Astrocyte (in vitro differentiated cells and primary cell): ENCODE measurements at regions not wholly inside any gene's neighbourhood (a gene's known extent, or its start where the extent isn't known, plus 50 kb on each side); places are given as distances from the start of the nearest gene placed in this dataset.

ENCODE experiments used
- DNase-seq: peaks from one replicate; pipeline ENCODE4 v3.0.0-alpha.2; 2010; ENCODE audit warnings: low read depth
- FAIRE-seq: peaks from 2 replicates; lab custom pipeline; 2011; peaks lifted over from hg19 to GRCh38; lab: Jason Lieb, UNC
- H2AFZ ChIP-seq: 2 replicates; pipeline ENCODE4 v1.6.0; 2012; ENCODE audit warnings: low read depth, low read length, inconsistent platforms
- H3K27ac ChIP-seq: 2 replicates; pipeline ENCODE4 v1.5.1; 2011; ENCODE audit warnings: low read depth, low read length, inconsistent platforms
- H3K27me3 ChIP-seq: 2 replicates; pipeline ENCODE4 v1.6.0; 2011; ENCODE audit warnings: low read length, inconsistent platforms; ENCODE audit not compliant: insufficient read depth
- H3K36me3 ChIP-seq: 2 replicates; pipeline ENCODE4 v1.5.1; 2011; ENCODE audit warnings: low read length, inconsistent platforms; ENCODE audit not compliant: insufficient read depth
- H3K4me1 ChIP-seq: 2 replicates; pipeline ENCODE4 v1.5.1; 2011; ENCODE audit warnings: low read length, inconsistent platforms; ENCODE audit not compliant: insufficient read depth
- H3K4me2 ChIP-seq: 2 replicates; pipeline ENCODE4 v1.6.0; 2012; ENCODE audit warnings: low read length, inconsistent platforms
- H3K4me3 ChIP-seq: 2 replicates; pipeline ENCODE4 v1.5.1; 2011; ENCODE audit warnings: low read depth, mild to moderate bottlenecking, low read length, inconsistent platforms; ENCODE audit not compliant: insufficient read depth
- H3K79me2 ChIP-seq: 2 replicates; pipeline ENCODE4 v1.6.0; 2012; ENCODE audit warnings: mild to moderate bottlenecking, low read length, inconsistent platforms; ENCODE audit not compliant: insufficient read depth
- H3K9ac ChIP-seq: 2 replicates; pipeline ENCODE4 v1.6.0; 2012; ENCODE audit warnings: mild to moderate bottlenecking, low read length, inconsistent platforms
- H3K9me3 ChIP-seq: 2 replicates; pipeline ENCODE4 v1.5.1; 2012; ENCODE audit warnings: low read depth, mild to moderate bottlenecking, low read length, inconsistent platforms; ENCODE audit not compliant: insufficient read depth
- H4K20me1 ChIP-seq: 2 replicates; pipeline ENCODE4 v1.6.0; 2012; ENCODE audit warnings: low read length, inconsistent platforms; ENCODE audit not compliant: insufficient read depth
- H3K27ac Mint-ChIP-seq: one replicate; pipeline ENCODE4 v1.8.0; 2021; ENCODE audit warnings: mild to moderate bottlenecking, mixed read lengths; ENCODE audit not compliant: unreplicated experiment
- H3K27me3 Mint-ChIP-seq: one replicate; pipeline ENCODE4 v1.8.0; 2021; ENCODE audit warnings: low read depth, mixed read lengths; ENCODE audit not compliant: unreplicated experiment
- H3K36me3 Mint-ChIP-seq: one replicate; pipeline ENCODE4 v1.8.0; 2021; ENCODE audit warnings: low read depth, mixed read lengths; ENCODE audit not compliant: unreplicated experiment
- H3K4me1 Mint-ChIP-seq: one replicate; pipeline ENCODE4 v1.8.0; 2021; ENCODE audit warnings: low read depth, mixed read lengths; ENCODE audit not compliant: unreplicated experiment
- H3K4me3 Mint-ChIP-seq: one replicate; pipeline ENCODE4 v1.8.0; 2021; ENCODE audit warnings: mild to moderate bottlenecking, moderate library complexity, mixed read lengths; ENCODE audit not compliant: unreplicated experiment
- H3K9me3 Mint-ChIP-seq: one replicate; pipeline ENCODE4 v1.8.0; 2021; ENCODE audit warnings: mild to moderate bottlenecking, mixed read lengths; ENCODE audit not compliant: unreplicated experiment
- EZH2 ChIP-seq: IDR thresholded peaks from 2 replicates; pipeline ENCODE4 v1.6.1; 2012; ENCODE audit warnings: mild to moderate bottlenecking, low read length, inconsistent platforms; ENCODE audit not compliant: insufficient read depth
- TF ChIP-seq, protein P1 (sequence below): IDR thresholded peaks from 2 replicates; pipeline ENCODE4 v1.5.1; 2011; ENCODE audit warnings: low read depth, mild to moderate bottlenecking, inconsistent platforms, low read length, moderate library complexity; ENCODE audit not compliant: insufficient read depth

DNA sequence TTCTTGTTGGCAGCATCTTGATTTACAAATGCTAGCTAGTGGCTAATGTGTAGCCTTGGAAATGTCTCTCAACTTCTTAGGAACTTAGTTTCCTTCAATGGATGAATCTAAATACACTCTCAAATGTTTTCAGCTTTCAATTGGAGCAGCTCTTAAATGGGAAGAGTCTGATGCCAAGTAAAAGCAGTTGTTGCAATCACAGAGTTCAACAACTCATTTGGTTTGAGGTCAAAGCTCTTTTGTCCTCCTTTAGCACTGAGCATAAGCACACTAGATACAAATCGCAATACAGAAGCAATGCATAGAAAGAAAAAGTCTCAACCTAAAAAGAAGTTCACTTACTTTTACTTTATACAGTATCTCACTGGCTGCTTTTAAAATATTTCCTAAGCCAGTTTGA is 986.1 kb upstream of the FLRT2 start:
- no peaks in the 10 kb centered on the region for H3K9me3 ChIP-seq
- TF ChIP-seq, protein P1, sequence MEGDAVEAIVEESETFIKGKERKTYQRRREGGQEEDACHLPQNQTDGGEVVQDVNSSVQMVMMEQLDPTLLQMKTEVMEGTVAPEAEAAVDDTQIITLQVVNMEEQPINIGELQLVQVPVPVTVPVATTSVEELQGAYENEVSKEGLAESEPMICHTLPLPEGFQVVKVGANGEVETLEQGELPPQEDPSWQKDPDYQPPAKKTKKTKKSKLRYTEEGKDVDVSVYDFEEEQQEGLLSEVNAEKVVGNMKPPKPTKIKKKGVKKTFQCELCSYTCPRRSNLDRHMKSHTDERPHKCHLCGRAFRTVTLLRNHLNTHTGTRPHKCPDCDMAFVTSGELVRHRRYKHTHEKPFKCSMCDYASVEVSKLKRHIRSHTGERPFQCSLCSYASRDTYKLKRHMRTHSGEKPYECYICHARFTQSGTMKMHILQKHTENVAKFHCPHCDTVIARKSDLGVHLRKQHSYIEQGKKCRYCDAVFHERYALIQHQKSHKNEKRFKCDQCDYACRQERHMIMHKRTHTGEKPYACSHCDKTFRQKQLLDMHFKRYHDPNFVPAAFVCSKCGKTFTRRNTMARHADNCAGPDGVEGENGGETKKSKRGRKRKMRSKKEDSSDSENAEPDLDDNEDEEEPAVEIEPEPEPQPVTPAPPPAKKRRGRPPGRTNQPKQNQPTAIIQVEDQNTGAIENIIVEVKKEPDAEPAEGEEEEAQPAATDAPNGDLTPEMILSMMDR: no peak
- no peak for TF ChIP-seq EZH2
- H3K27ac Mint-ChIP-seq: no peak overlapping the region
- H3K27me3 ChIP-seq: no peaks in the 10 kb centered on the region
- H2AFZ ChIP-seq: no peak overlapping the region
- H3K36me3 Mint-ChIP-seq: no peaks in the 10 kb centered on the region
- H3K4me3 ChIP-seq: no peak overlapping the region
- H3K27ac ChIP-seq: no peak overlapping the region
- H3K36me3 ChIP-seq: no peaks in the 10 kb centered on the region
- H3K4me1 ChIP-seq: no peaks in the 10 kb centered on the region
- no peak overlapping the region for H3K4me2 ChIP-seq
- no peaks in the 10 kb centered on the region for H3K79me2 ChIP-seq
- H3K27me3 Mint-ChIP-seq: no peaks in the 10 kb centered on the region
- H3K9me3 Mint-ChIP-seq: no peaks in the 10 kb centered on the region
- no peak overlapping the region for H3K4me3 Mint-ChIP-seq
- H4K20me1 ChIP-seq: no peaks in the 10 kb centered on the region
- no peak for DNase-seq
- no peaks in the 10 kb centered on the region for H3K4me1 Mint-ChIP-seq
- no peak overlapping the region for H3K9ac ChIP-seq
- no peak for FAIRE-seq

DNA sequence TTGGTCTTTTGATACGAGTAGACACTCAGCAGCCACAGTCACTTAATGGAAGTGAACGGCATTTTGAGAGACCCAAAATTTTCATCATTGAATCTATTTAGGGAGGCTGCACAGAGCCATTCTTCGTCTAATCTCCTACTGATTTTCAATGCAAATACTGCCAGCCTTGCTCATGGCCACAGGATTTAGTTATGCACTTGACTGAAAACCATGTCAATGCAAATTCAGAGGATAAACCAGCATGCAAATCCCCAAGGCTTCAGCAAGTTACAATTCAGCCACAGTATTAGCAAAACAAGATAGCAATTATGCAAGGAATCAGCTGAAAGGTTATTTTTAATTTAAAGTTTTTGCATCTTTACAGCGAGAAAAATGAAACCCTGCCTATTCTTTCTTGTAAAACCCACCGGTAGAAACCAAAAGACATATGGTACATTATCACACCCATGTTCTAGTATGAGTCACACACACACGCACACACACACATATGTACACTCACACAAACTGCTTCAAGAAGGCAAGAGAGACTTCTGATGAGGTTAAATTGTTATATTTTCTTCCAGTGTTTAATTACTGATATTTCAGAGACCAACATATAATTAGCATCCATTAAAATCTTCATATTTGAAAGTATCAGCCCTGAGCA is 985.3 kb upstream of the FLRT2 start:
- Histone ChIP-seq H3K9ac (no peak overlapping the region), H3K4me1 (no peaks in the 10 kb centered on the region), H3K36me3 (no peaks in the 10 kb centered on the region), H3K4me2 (no peak overlapping the region), H3K9me3 (no peaks in the 10 kb centered on the region), H4K20me1 (no peaks in the 10 kb centered on the region), H2AFZ (no peak overlapping the region), H3K79me2 (no peaks in the 10 kb centered on the region), H3K27ac (no peak overlapping the region), H3K4me3 (no peak overlapping the region), H3K27me3 (no peaks in the 10 kb centered on the region)
- H3K36me3 Mint-ChIP-seq: no peaks in the 10 kb centered on the region
- FAIRE-seq: no peak
- H3K4me3 Mint-ChIP-seq: no peak overlapping the region
- no peaks in the 10 kb centered on the region for H3K4me1 Mint-ChIP-seq
- H3K27me3 Mint-ChIP-seq: no peaks in the 10 kb centered on the region
- TF ChIP-seq, protein P1: no peak
- TF ChIP-seq EZH2: no peak
- DNase-seq: no peak
- no peak overlapping the region for H3K27ac Mint-ChIP-seq
- H3K9me3 Mint-ChIP-seq: no peaks in the 10 kb centered on the region

DNA sequence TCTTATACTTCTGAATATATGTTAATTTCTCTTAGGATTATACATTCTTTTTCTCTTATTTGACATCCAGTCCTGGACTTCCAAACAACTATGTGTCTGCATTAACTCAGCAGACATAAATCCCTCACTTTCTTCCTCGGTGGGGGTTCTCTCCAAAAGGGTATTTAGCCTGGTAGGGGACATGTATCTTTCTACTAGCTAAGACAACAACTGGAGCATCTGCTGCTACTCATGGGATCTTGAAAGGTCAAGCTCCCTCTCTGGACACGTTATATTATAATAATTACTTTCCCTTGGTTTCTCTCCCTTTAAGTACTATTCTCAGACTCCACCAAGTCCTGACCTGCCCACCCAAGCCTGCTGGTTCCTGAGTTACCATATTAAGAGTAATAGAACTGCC is 983.7 kb upstream of the FLRT2 start:
- Histone ChIP-seq H3K4me3 (no peak overlapping the region), H3K27me3 (no peaks in the 10 kb centered on the region), H2AFZ (no peak overlapping the region), H3K9ac (no peak overlapping the region), H3K9me3 (no peaks in the 10 kb centered on the region), H3K4me2 (no peak overlapping the region), H3K36me3 (no peaks in the 10 kb centered on the region), H3K79me2 (no peaks in the 10 kb centered on the region), H3K27ac (no peak overlapping the region), H4K20me1 (no peaks in the 10 kb centered on the region), H3K4me1 (no peaks in the 10 kb centered on the region)
- H3K36me3 Mint-ChIP-seq: no peaks in the 10 kb centered on the region
- DNase-seq: no peak
- H3K27me3 Mint-ChIP-seq: no peaks in the 10 kb centered on the region
- no peaks in the 10 kb centered on the region for H3K4me1 Mint-ChIP-seq
- FAIRE-seq: no peak
- no peaks in the 10 kb centered on the region for H3K9me3 Mint-ChIP-seq
- H3K27ac Mint-ChIP-seq: no peak overlapping the region
- TF ChIP-seq, protein P1: no peak
- TF ChIP-seq EZH2: no peak
- no peak overlapping the region for H3K4me3 Mint-ChIP-seq
